Epidermal melanocyte (primary cell): ENCODE measurements at regions not wholly inside any gene's neighbourhood (a gene's known extent, or its start where the extent isn't known, plus 50 kb on each side); places are given as distances from the start of the nearest gene placed in this dataset.

Experiments used
- DNase-seq: peaks from one replicate; pipeline ENCODE4 v3.0.0; 2011; ENCODE audit warnings: low spot score; ENCODE audit not compliant: insufficient read length

- no peak for DNase-seq
Measured at GRCh38 chr6:21648475-21649050, 55.0 kb downstream of the SOX4 start.

GRCh38 chr6:21653323-21653722, 59.8 kb downstream of the SOX4 start:
- DNase-seq = no peak

GRCh38 chr6:21653905-21654304, 60.4 kb downstream of the SOX4 start:
- DNase-seq = no peak

GRCh38 chr6:21654361-21654760, 60.8 kb downstream of the SOX4 start:
- no peak for DNase-seq

- no peak for DNase-seq
Measured at GRCh38 chr6:21663966-21664313, 70.4 kb downstream of the SOX4 start.

- no peak for DNase-seq
Measured at GRCh38 chr6:21664314-21665109, 71.0 kb downstream of the SOX4 start.

GRCh38 chr6:21665110-21665391, 71.5 kb downstream of the SOX4 start:
- no peak for DNase-seq

- DNase-seq = no peak
Measured at GRCh38 chr6:21665392-21666200, 72.0 kb downstream of the SOX4 start.

- DNase-seq = no peak
Measured at GRCh38 chr6:21666201-21666691, 72.7 kb downstream of the SOX4 start.

- DNase-seq = no peak
Measured at GRCh38 chr6:21666853-21667681, 73.5 kb downstream of the SOX4 start.

- no peak for DNase-seq
Measured at GRCh38 chr6:21668795-21669194, 75.2 kb downstream of the SOX4 start.

- DNase-seq = no peak
Measured at GRCh38 chr6:21676769-21677168, 83.2 kb downstream of the SOX4 start.

- DNase-seq = no peak
Measured at GRCh38 chr6:21678990-21679389, 85.4 kb downstream of the SOX4 start.

- DNase-seq = no peak
Measured at GRCh38 chr6:21679761-21680265, 86.3 kb downstream of the SOX4 start.

GRCh38 chr6:21680611-21681010, 87.1 kb downstream of the SOX4 start:
- no peak for DNase-seq

- no peak for DNase-seq
Measured at GRCh38 chr6:21690489-21690888, 96.9 kb downstream of the SOX4 start.

- DNase-seq = no peak
Measured at GRCh38 chr6:21691685-21692346, 98.3 kb downstream of the SOX4 start.

- no peak for DNase-seq
Measured at GRCh38 chr6:21692721-21693120, 99.2 kb downstream of the SOX4 start.

- DNase-seq = no peak
Measured at GRCh38 chr6:21694168-21694567, 100.6 kb downstream of the SOX4 start.

- no peak for DNase-seq
Measured at GRCh38 chr6:21707524-21708319, 114.2 kb downstream of the SOX4 start.
